Lung microvascular endothelial cell (primary cell): ENCODE measurements at regions not wholly inside any gene's neighbourhood (a gene's known extent, or its start where the extent isn't known, plus 50 kb on each side); places are given as distances from the start of the nearest gene placed in this dataset.

ENCODE experiments used
- DNase-seq, 2 donors: peaks; one replicate each; pipeline versions ENCODE4 v3.0.0 to v3.0.0-alpha.2; 2010; ENCODE audit warnings: low read depth in 2 of 2

- DNase-seq, result peak in 1 of 2 donors; percentile 21
Measured at GRCh38 chr5:33238826-33239695, 201.7 kb upstream of the TARS1 start.

GRCh38 chr5:33240558-33240957 is 200.2 kb upstream of the TARS1 start:
- DNase-seq, result no peak

GRCh38 chr5:33241802-33242201 is 199.0 kb upstream of the TARS1 start:
- DNase-seq, result peak; percentile 76 to 92

GRCh38 chr5:33242277-33242676 is 198.5 kb upstream of the TARS1 start:
- DNase-seq, result no peak

- DNase-seq, result no peak
Measured at GRCh38 chr5:33244441-33245150, 196.2 kb upstream of the TARS1 start.

- DNase-seq, result no peak
Measured at GRCh38 chr5:33254579-33254978, 186.2 kb upstream of the TARS1 start.

- peak; percentile 66 to 83 for DNase-seq
Measured at GRCh38 chr5:33257807-33258429, 182.8 kb upstream of the TARS1 start.

- peak in 1 of 2 donors; percentile 16 for DNase-seq
Measured at GRCh38 chr5:33258553-33258952, 182.2 kb upstream of the TARS1 start.

GRCh38 chr5:33260098-33260497 is 180.7 kb upstream of the TARS1 start:
- DNase-seq, result no peak

- DNase-seq, result peak in 1 of 2 donors; percentile 69
Measured at GRCh38 chr5:33261305-33261704, 179.5 kb upstream of the TARS1 start.

GRCh38 chr5:33261747-33262146 is 179.0 kb upstream of the TARS1 start:
- no peak for DNase-seq

GRCh38 chr5:33267801-33268200 is 173.0 kb upstream of the TARS1 start:
- peak in 1 of 2 donors; percentile 59 for DNase-seq

- DNase-seq, result no peak
Measured at GRCh38 chr5:33268374-33268773, 172.4 kb upstream of the TARS1 start.

- DNase-seq, result no peak
Measured at GRCh38 chr5:33270671-33271070, 170.1 kb upstream of the TARS1 start.

- peak; percentile 38 to 84 for DNase-seq
Measured at GRCh38 chr5:33271606-33272005, 169.2 kb upstream of the TARS1 start.

GRCh38 chr5:33272288-33272687 is 168.5 kb upstream of the TARS1 start:
- DNase-seq, result peak; percentile 85 to 93

GRCh38 chr5:33273985-33274384 is 166.8 kb upstream of the TARS1 start:
- DNase-seq, result no peak

GRCh38 chr5:33275391-33275790 is 165.4 kb upstream of the TARS1 start:
- no peak for DNase-seq

- peak; percentile 73 to 77 for DNase-seq
Measured at GRCh38 chr5:33275921-33276627, 164.7 kb upstream of the TARS1 start.

GRCh38 chr5:33276628-33276950 is 164.2 kb upstream of the TARS1 start:
- DNase-seq, result no peak

- DNase-seq, result peak; percentile 37 to 85
Measured at GRCh38 chr5:33277061-33277650, 163.6 kb upstream of the TARS1 start.
